ENCODE measurements at regions not wholly inside any gene's neighbourhood (a gene's known extent, or its start where the extent isn't known, plus 50 kb on each side); places are given as distances from the start of the nearest gene placed in this dataset.

GRCh38 chr4:8738471-8738931, 133.1 kb downstream of the HMX1 start:
- no peaks in the 10 kb centered on the region for H3K36me3 ChIP-seq
- H3K4me3 ChIP-seq, result no peak overlapping the region
- H3K9me3 ChIP-seq, result peaks cover 0 to 7% (median 3%) of the 10 kb centered on the region in 4 donors
- intact Hi-C loops (cut with DNase I; ENCODE audit: low total_unique reads), result no loop called here
- WGBS, 5 donors, result 74 to 86% (median 81%) methylated on average over 12 to 15 of the region's 15 CpGs
- peak in 1 of 2 donors; percentile 16 for DNase-seq
- no peaks in the 10 kb centered on the region for H3K4me1 ChIP-seq
- no peak for TF ChIP-seq POLR2A (IDR thresholded peaks at IDR 0.05)
- no peak for TF ChIP-seq POLR2AphosphoS5 (IDR thresholded peaks at IDR 0.05)
- no peak for TF ChIP-seq CTCF (IDR thresholded peaks at IDR 0.05)
- no peak for TF ChIP-seq EP300 (IDR thresholded peaks at IDR 0.05)
- H3K27ac ChIP-seq, result no peak overlapping the region
- H3K27me3 ChIP-seq, result peaks cover 0 to 19% (median 0%) of the 10 kb centered on the region in 3 donors

DNA sequence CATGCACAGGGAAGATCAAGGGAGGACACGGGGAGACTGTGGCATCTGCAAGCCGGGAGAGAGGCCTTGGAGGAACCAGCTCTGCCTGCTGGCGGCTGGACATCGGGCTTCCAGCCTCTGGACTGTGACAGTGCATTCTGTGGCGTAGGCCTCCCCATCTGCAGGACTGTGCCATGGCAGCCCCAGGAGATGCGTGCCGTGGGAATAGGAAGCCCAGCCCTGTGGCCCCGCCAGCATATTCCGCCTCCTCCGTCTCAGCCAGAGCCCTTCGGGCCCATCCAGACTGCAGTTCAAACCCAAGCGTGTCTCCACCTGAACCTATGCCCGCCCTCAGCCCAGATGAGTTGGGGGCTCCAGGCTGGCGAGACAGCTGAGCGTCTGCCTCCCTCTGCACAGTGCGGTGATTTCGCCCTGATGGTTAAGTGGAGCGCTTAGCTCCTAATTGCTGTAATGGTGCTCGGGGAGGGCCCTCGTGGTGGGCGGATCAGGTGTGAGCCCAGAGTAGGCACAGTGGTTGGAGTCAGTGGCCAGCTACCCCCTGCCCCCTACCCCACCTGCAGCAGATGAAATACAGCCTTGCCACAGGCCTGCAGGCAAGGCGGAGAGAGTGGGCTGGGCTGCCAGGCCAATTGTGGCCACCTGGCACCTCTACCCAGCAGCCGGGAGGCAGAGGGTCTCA, 133.9 kb downstream of the HMX1 start:
- Histone ChIP-seq H3K27me3 (peaks cover 0 to 19% (median 0%) of the 10 kb centered on the region in 3 donors), H3K27ac (no peak overlapping the region), H3K4me3 (no peak overlapping the region), H3K4me1 (no peaks in the 10 kb centered on the region), H3K9me3 (peaks cover 0 to 7% (median 3%) of the 10 kb centered on the region in 4 donors), H3K36me3 (no peaks in the 10 kb centered on the region)
- TF ChIP-seq EP300 (IDR thresholded peaks at IDR 0.05) (no peak), CTCF (IDR thresholded peaks at IDR 0.05) (no peak), POLR2AphosphoS5 (IDR thresholded peaks at IDR 0.05) (no peak)
- 87 to 92% (median 89%) methylated on average over 17 to 23 of the region's 23 CpGs for WGBS, 5 donors
- intact Hi-C loops (cut with DNase I; ENCODE audit: low total_unique reads), result no loop called here
- DNase-seq, result no peak

GRCh38 chr4:8737075-8737474, 134.6 kb downstream of the HMX1 start:
- Histone ChIP-seq H3K27me3 (peaks cover 0 to 19% (median 0%) of the 10 kb centered on the region in 3 donors), H3K9me3 (peaks cover 0 to 7% (median 3%) of the 10 kb centered on the region in 4 donors), H3K4me3 (no peak overlapping the region), H3K36me3 (no peaks in the 10 kb centered on the region), H3K27ac (no peak overlapping the region), H3K4me1 (no peaks in the 10 kb centered on the region)
- WGBS, 5 donors, result 85 to 90% (median 87%) methylated on average over 10 to 11 of the region's 11 CpGs
- TF ChIP-seq POLR2AphosphoS5 (IDR thresholded peaks at IDR 0.05), result no peak
- no peak for TF ChIP-seq CTCF (IDR thresholded peaks at IDR 0.05)
- no peak for TF ChIP-seq POLR2A (IDR thresholded peaks at IDR 0.05)
- no peak for TF ChIP-seq EP300 (IDR thresholded peaks at IDR 0.05)
- intact Hi-C loops (cut with DNase I; ENCODE audit: low total_unique reads), result no loop called here
- peak in 1 of 2 donors; percentile 14 for DNase-seq

GRCh38 chr4:8736090-8736825, 135.4 kb downstream of the HMX1 start:
- intact Hi-C loops (cut with DNase I; ENCODE audit: low total_unique reads), result no loop called here
- H3K36me3 ChIP-seq, result no peaks in the 10 kb centered on the region
- WGBS, 5 donors, result 62 to 77% (median 72%) methylated on average over 18 of the region's 18 CpGs
- no peak for DNase-seq
- H3K9me3 ChIP-seq, result peaks cover 0 to 7% (median 3%) of the 10 kb centered on the region in 4 donors
- H3K4me1 ChIP-seq, result no peaks in the 10 kb centered on the region
- H3K27ac ChIP-seq, result no peak overlapping the region
- H3K4me3 ChIP-seq, result no peak overlapping the region
- peaks cover 0 to 14% (median 0%) of the 10 kb centered on the region in 3 donors for H3K27me3 ChIP-seq
- TF ChIP-seq CTCF (IDR thresholded peaks at IDR 0.05), result no peak
- no peak for TF ChIP-seq EP300 (IDR thresholded peaks at IDR 0.05)
- TF ChIP-seq POLR2AphosphoS5 (IDR thresholded peaks at IDR 0.05), result no peak

All from stomach (tissue), 8 donors.